HepG2 (cell line): ENCODE measurements at regions not wholly inside any gene's neighbourhood (a gene's known extent, or its start where the extent isn't known, plus 50 kb on each side); places are given as distances from the start of the nearest gene placed in this dataset.
"Not testable (repeated sequence)": the region's sequence is repeated elsewhere in the genome, so short reads cannot be mapped to it uniquely, and the experiment has no call there.

Experiments
- ATAC-seq: fragments of 200-7000 bp; cut with Tn5 transposase; 3 replicates; pipeline ENCODE4 v1.9.1; 2020; ENCODE audit warnings: mild to moderate bottlenecking, moderate library complexity
- BruUV-seq: library from RNA; stranded (reverse); fragments of 400-500 nt; replicated peaks from 2 replicates; lab custom pipeline; 2021; lab: Mats Ljungman, UMichigan
- CTCF ChIA-PET: fragments of 300-600 bp; formaldehyde crosslinking; extraction: SDS; loops from one replicate; lab custom pipeline; 2021; ENCODE audit warnings: low total read pairs, inconsistent platforms, low intra/inter-chr PET ratio; lab: Yijun Ruan, JAX
- POLR2A ChIA-PET: fragments of 350-600 bp; sonication (Branson Sonifier 250); formaldehyde crosslinking; loops from one replicate; lab custom pipeline; 2020; ENCODE audit warnings: antibody characterized with exemption, inconsistent platforms; lab: Yijun Ruan, JAX
- DNase-seq: peaks from one replicate; pipeline ENCODE4 v3.0.0-alpha.2; 2015; ENCODE audit warnings: low spot score
- FAIRE-seq: peaks from 3 replicates; lab custom pipeline; 2011; peaks lifted over from hg19 to GRCh38; lab: Jason Lieb, UNC
- H2AFZ ChIP-seq: one replicate; pipeline ENCODE4 v1.6.1; 2011; ENCODE audit warnings: low read length, inconsistent platforms
- H3K27ac ChIP-seq: fragments of 300-600 bp; 3 replicates; pipeline ENCODE4 v1.8.0; 2011; ENCODE audit warnings: mixed run types, mild to moderate bottlenecking, mixed read lengths, low read length, inconsistent platforms; ENCODE audit not compliant: insufficient read depth; ENCODE audit errors: extremely low read length
- H3K27me3 ChIP-seq, 2 experiments: fragments of 200-600 bp in 1 of 2; 2 replicates in 1 of 2; 3 replicates in 1 of 2; pipeline versions ENCODE4 v1.6.0 to v1.8.0; 2011; ENCODE audit warnings: low read length in 2 of 2, mild to moderate bottlenecking in 2 of 2, moderate library complexity in 2 of 2, inconsistent platforms in 1 of 2; ENCODE audit not compliant: insufficient read depth in 2 of 2, control insufficient read depth in 1 of 2
- H3K36me3 ChIP-seq, 2 experiments: fragments of 200-600 bp in 1 of 2; replicated peaks in 1 of 2; 2 replicates in 1 of 2; 3 replicates in 1 of 2; pipeline versions ENCODE4 v1.5.1 to v1.8.0; 2011; ENCODE audit warnings: low read length in 2 of 2, inconsistent platforms in 1 of 2; ENCODE audit not compliant: insufficient read depth in 2 of 2, control insufficient read depth in 1 of 2
- H3K4me1 ChIP-seq: 2 replicates; pipeline ENCODE4 v1.5.1; 2012; ENCODE audit warnings: low read length, inconsistent platforms; ENCODE audit not compliant: insufficient read depth
- H3K4me2 ChIP-seq: 2 replicates; pipeline ENCODE4 v1.6.0; 2011; ENCODE audit warnings: low read depth, low read length, inconsistent platforms
- H3K4me3 ChIP-seq, 3 experiments: fragments of 200-600 bp in 1 of 3; sonication (generic), shearing (Covaris generic) in 1 of 3; replicated peaks in 1 of 3; 2 replicates each; pipeline ENCODE4 v1.5.1; 2011 to 2016; ENCODE audit warnings: low read length in 3 of 3, inconsistent platforms in 2 of 3, low read depth in 2 of 3, mild to moderate bottlenecking in 2 of 3, control low read depth in 1 of 3, mixed read lengths in 1 of 3; ENCODE audit not compliant: insufficient read depth in 1 of 3
- H3K79me2 ChIP-seq: one replicate; pipeline ENCODE4 v1.6.1; 2011; ENCODE audit warnings: low read length, inconsistent platforms; ENCODE audit not compliant: insufficient read depth
- H3K9ac ChIP-seq: 2 replicates; pipeline ENCODE4 v1.6.0; 2011; ENCODE audit warnings: mild to moderate bottlenecking, low read depth, low read length, inconsistent platforms; ENCODE audit not compliant: insufficient read depth
- H3K9me3 ChIP-seq: 2 replicates; pipeline ENCODE4 v1.5.1; 2012; ENCODE audit warnings: mild to moderate bottlenecking, low read length
- H4K20me1 ChIP-seq: 2 replicates; pipeline ENCODE4 v1.6.0; 2011; ENCODE audit warnings: inconsistent platforms, mild to moderate bottlenecking, low read length, moderate library complexity; ENCODE audit not compliant: insufficient read depth
- AHDC1 ChIP-seq: sonication (generic); formaldehyde crosslinking; IDR thresholded peaks from 2 replicates; pipeline ENCODE4 v1.5.1; 2020; ENCODE audit warnings: mild to moderate bottlenecking, missing genetic modification reagents, borderline replicate concordance
- ATAD3A ChIP-seq: sonication (generic); formaldehyde crosslinking; IDR thresholded peaks from 2 replicates; pipeline ENCODE4 v1.4.0; 2020; ENCODE audit warnings: missing genetic modification reagents
- CEBPB ChIP-seq: IDR thresholded peaks from 2 replicates; pipeline ENCODE4 v1.6.1; 2011; ENCODE audit warnings: low read depth, low read length, improper control_type of control experiment, borderline replicate concordance
- CENPT ChIP-seq: sonication (generic); formaldehyde crosslinking; IDR thresholded peaks from 2 replicates; pipeline ENCODE4 v1.8.0; 2022; ENCODE audit warnings: low read depth, mild to moderate bottlenecking, moderate library complexity, missing genetic modification reagents
- PAX8 ChIP-seq: sonication (generic); formaldehyde crosslinking; IDR thresholded peaks from 2 replicates; pipeline ENCODE4 v1.8.0; 2022; ENCODE audit warnings: mild to moderate bottlenecking, missing genetic modification reagents, borderline replicate concordance
- PRPF4 ChIP-seq: fragments of 200-400 bp; formaldehyde crosslinking; IDR thresholded peaks from 2 replicates; pipeline ENCODE4 v1.6.1; 2016; ENCODE audit warnings: low read length, low read depth; ENCODE audit not compliant: poor library complexity, severe bottlenecking
- SCMH1 ChIP-seq: sonication (generic); formaldehyde crosslinking; IDR thresholded peaks from 2 replicates; pipeline ENCODE4 v1.9.0; 2021; ENCODE audit warnings: missing genetic modification reagents, mild to moderate bottlenecking, borderline replicate concordance
- TBL1XR1 ChIP-seq: fragments of 150-350 bp; IDR thresholded peaks from 2 replicates; pipeline ENCODE4 v1.6.1; 2014; ENCODE audit warnings: borderline replicate concordance, low read length; ENCODE audit not compliant: partially characterized antibody
- ZNF841 ChIP-seq: sonication (generic); formaldehyde crosslinking; IDR thresholded peaks from 2 replicates; pipeline ENCODE4 v1.8.1; 2023; ENCODE audit warnings: missing genetic modification reagents, borderline replicate concordance
- WGBS: methylation state at CpG from one replicate; pipeline ENCODE4 v1.1.6; 2017; ENCODE audit warnings: low lambda C conversion rate; 5-methylcytosine and 5-hydroxymethylcytosine counted together
- in situ Hi-C: cut with HindIII; loops from 2 replicates; pipeline ENCODE4 v1.10.0; 2017; ENCODE audit warnings: low pct_unique_long_range_greater_than_20kb; ENCODE audit not compliant: extremely low pct_ligation_motif_present
- intact Hi-C: fragments of 100-400 bp; cut with micrococcal nuclease; formaldehyde crosslinking; loops from one replicate; pipeline ENCODE4 v1.10.0; 2022; ENCODE audit not compliant: unreplicated experiment

GRCh38 chr3:145709779-145710178 is 451.2 kb downstream of the PLOD2 start:
- H3K4me1 ChIP-seq, DNase-seq, H3K27ac ChIP-seq, H3K27me3 ChIP-seq, H3K9me3 ChIP-seq, H3K36me3 ChIP-seq, H2AFZ ChIP-seq, H3K9ac ChIP-seq, CTCF ChIA-PET, ATAC-seq, in situ Hi-C loops, H3K79me2 ChIP-seq, intact Hi-C loops, H3K4me3 ChIP-seq, FAIRE-seq, H4K20me1 ChIP-seq, POLR2A ChIA-PET, BruUV-seq, H3K4me2 ChIP-seq: not testable (repeated sequence)
- 33% methylated on average over 1 of the region's 1 CpG for WGBS

- Histone ChIP-seq H3K4me1 (no peaks in the 10 kb centered on the region), H3K27ac (no peak overlapping the region), H4K20me1 (no peaks in the 10 kb centered on the region), H3K9me3 (no peaks in the 10 kb centered on the region), H3K9ac (no peak overlapping the region), H2AFZ (no peak overlapping the region), H3K4me3 (no peak overlapping the region), H3K79me2 (no peaks in the 10 kb centered on the region), H3K36me3 (no peaks in the 10 kb centered on the region), H3K4me2 (no peak overlapping the region), H3K27me3 (no peaks in the 10 kb centered on the region)
- BruUV-seq = no TSS peak
- DNase-seq (no peak), FAIRE-seq (no peak), ATAC-seq (no peak)
- intact Hi-C loops (no loop called here), in situ Hi-C loops (no loop called here)
- 0% methylated on average over 1 of the region's 1 CpG for WGBS
- TF ChIP-seq ATAD3A (CRISPR knock-in tag) (no peak), ZNF841 (no peak), CENPT (CRISPR knock-in tag) (no peak), SCMH1 (no peak), TBL1XR1 (no peak), AHDC1 (CRISPR knock-in tag) (no peak), PRPF4 (no peak), PAX8 (no peak), CEBPB (no peak)
- ChIA-PET CTCF (no interaction called here), POLR2A (no interaction called here)
Observed at GRCh38 chr3:145716519-145716918, 444.5 kb downstream of the PLOD2 start.
